HG03571 (cell line): ENCODE measurements at regions not wholly inside any gene's neighbourhood (a gene's known extent, or its start where the extent isn't known, plus 50 kb on each side); places are given as distances from the start of the nearest gene placed in this dataset.

Source experiments
- ATAC-seq: cut with Tn5 transposase; IDR thresholded peaks from one replicate; pipeline ENCODE4 v1.9.1; 2021; ENCODE audit not compliant: unreplicated experiment

DNA sequence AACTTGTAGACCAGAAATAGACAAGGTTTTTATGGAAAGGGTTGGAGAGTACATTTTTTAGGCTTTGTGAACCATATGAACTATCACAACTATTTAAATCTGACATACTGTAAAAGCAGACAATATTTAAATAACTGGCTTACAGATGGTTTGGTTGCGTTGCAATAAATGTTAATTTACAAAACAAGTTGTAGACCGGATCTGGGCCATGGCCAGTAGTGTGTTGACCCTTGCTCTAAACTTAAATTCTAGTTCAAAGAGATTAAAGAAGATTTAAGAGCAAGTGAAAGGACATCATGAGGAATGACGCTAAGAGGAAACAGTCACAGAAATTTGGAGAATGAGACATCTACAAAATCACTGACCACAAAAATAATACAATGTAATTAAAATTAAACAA is 652.7 kb downstream of the DCDC2C start:
- ATAC-seq = no peak

DNA sequence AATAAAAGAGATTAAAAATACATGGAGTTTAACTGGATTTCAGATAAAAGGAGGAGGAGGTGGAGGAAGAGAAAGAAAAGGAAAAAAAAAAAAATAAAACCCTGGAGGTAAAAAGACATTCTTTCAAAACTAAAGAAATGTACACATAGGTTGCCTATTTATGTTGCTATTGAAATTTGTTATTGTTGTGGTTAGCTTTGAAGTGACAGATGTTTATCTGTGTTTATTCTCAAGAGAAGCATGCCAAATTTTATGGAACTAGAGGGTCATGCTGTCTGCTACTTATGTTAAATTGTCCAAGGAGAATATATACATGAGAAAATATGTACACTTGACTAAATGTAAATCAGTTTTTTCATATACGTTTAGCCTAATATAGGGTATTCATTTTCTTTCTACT is 653.2 kb downstream of the DCDC2C start:
- ATAC-seq = no peak

DNA sequence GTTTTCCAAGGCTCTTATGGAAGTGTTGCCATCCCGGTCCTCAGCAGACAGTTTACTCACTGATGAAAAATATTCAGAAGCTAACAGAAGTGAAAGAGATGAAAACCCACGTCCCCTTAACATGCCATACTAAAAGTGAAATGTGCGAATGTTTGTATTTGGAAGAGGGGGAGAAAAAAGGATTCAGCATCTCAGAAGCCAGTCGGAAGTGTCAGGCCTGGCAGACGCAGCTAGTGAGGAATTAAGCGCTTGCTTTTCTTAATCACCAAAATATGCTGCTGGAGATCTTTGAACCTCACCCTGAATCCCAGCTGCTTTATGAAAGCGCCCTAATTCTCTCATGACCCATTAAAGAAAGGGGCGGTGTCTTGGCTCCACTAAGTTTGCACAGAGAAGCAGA is 653.7 kb downstream of the DCDC2C start:
- no peak for ATAC-seq

DNA sequence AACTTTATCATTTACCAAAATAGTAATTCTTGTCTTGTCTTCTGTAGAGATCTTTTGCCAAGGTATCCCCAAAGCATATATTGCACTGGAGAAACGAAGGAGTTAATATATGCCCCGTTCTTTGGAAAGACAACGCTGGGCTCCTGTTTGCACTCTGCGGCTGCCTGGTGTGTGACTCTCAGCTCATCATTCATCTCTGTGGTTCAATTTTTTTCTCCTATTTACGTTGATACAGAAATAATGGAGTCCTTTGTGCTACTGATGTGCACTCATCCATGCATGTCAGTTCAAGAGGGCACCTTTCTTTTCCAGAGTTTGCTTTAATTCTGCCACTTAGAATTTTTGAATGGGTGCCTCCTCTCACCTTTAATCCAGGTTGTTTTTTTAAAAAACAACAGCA is 655.5 kb downstream of the DCDC2C start:
- ATAC-seq = no peak

DNA sequence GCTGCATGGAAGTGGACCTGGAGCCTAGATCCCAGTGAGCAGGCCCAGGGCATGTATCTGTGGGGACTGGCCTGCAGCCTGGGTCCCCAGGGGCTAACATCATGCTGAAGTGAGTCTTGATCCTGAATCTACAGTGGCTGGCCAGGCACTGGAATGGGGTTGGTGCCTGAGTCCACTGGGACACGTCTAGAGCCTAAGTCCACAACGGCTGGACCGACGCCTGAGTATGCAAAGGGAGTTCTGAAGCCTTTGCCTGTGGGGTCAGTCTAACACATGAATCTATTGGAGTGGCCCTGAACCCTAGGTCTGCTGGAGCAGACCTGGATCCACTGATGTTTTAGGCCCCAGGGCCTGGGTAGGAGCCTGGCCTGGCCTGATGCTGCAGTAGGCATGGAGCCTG is 665.5 kb downstream of the DCDC2C start:
- no peak for ATAC-seq

DNA sequence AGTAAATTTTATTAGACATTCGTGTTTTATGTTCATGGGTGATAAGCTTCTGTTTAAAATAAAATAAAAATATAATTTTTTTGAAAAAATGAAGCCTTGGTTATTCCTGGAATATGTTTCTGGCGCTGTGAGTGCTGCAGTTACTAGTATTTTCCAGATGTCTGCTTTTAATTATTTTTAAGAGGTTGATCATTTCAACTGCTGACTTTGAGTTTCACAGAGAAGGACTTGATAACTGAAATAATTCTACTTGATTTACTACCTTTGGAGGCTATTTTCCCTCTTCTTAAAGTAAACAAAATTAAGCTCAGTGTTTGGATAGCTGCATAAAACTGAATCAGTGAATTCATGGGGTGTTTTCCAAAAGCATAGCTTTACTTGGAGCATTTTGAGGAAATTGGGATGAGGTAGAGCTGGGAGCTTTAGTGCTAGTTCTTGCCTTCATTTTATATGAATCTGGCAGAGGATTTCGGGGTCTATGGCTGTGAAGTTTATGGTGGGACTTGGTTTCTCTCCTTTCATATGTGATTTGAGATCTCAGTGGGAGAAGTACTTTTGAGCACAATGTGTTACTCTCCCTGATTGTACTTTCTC is 666.5 kb downstream of the DCDC2C start:
- no peak for ATAC-seq

DNA sequence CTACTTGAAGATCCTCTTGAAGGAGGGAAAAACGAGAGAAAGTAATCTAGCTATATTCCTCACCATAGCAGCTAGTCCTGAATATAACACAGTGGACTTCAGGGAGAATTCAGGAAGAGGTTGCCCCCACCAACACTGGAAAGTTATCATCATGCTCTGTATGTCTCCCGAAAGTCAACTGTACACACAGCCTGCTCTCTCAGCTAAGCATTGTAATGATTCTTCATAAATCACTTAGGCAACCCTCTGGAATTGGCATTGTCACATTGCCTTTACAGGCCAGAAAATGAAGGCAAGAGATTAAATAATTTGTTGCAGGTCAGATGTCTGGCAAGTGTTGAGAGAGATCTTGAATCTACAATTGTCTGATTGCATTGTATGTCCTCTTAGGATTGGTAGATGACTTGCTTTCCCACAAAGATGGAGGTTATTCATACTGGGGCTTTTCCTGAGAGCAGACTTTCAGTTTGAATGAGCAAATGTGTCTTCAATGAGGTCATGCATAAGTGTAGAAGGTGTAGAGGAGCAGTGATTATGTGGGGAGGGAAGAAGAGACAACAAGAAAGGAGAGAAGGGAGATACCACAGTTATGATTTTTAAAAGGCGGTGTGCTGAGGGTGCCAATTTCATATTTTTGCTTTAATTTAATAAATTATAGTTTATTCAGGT is 667.2 kb downstream of the DCDC2C start:
- no peak for ATAC-seq

DNA sequence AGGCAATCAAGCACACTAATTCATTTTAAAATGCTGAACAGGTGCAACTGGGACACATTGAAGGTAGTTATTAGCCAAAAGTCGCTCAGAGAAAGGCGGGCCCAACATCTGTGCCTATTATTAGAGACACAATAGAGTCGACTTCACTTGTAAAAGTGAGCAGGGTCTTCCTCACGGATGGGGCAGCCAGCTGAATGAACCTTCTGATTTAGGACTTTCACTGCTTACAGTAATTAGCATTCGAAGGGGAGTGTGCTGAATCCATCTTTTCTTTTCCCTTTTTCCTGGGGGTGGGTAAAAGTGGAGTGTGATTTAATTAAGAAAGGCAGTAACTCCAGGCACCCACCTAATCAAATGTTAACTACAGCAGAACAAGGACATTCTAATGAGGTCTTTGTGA is 677.7 kb downstream of the DCDC2C start:
- ATAC-seq = no peak

DNA sequence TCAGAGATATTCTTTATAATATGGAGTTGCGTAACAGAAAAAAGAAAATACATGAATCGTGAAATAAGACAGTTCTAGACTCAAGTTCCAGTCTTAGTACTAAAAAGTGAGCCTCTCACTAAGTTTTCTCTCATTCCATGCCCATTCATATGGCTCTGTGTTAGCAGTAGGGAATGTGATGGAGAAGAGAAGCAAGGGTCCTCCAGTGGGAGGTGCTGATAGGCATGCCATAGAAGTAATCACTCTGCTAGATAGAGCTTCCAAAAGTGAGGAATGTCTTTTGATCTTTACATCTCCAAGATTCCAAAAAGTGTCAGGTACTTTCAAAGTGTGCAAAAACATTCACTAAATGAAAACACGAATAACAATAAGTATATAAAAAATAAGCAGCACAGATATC is 678.4 kb downstream of the DCDC2C start:
- no peak for ATAC-seq

DNA sequence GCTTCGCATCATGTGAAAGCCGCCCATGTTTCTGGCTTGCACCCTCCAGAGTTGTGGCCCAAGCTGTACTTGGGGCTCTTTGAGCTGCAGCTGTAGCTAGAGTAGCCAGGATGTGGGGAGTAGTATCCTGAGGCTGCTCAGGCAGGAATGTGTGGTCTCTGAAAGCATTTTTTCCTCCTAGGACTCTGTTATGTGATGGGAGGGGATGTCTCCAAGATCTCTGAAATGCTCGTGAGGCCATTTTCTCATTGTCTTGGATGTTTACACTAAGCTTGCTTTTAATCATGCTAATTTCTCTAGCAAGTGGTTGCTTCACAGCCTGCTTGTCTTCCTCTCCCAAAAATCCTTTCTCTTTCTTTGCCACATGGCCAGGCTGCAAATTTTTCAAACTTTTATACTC is 687.6 kb downstream of the DCDC2C start:
- no peak for ATAC-seq

DNA sequence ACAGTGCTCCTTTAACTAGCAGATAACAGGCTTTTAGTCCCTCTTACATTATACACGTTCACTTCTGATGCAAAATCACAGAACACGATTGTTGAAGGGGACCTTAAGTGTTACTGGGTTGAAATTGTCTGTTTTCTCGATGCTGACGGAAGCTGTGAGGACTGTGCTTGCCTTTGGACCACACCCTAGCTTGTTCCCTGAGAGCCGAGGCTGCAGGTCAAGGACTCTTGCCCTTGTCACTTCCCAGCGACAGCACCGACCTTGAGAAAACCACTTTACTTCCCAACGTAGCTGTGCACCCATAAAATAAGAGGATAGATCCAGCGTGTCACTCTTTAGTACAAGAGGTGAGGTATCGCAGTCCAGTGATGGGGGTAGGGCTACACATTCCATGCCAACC is 701.0 kb downstream of the DCDC2C start:
- ATAC-seq = no peak

DNA sequence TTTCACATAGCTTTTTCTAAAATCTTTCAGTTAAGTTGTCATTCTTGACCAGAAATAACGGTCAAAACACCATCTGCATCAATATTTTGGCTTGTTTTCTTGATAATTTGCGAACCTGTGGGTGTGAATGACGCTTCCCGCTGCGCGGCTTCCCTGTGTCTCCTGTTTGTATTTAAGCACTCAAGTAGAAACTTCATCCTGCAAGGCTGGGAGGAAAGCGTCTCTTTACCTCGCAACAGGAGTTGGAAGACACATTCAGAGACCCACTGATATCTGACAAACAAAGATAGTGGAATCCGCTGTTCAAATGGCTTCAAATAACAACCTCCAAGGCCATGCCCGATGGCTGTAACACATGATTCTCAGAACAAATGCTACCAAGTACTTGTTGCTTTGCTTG is 704.9 kb downstream of the DCDC2C start:
- ATAC-seq = no peak

DNA sequence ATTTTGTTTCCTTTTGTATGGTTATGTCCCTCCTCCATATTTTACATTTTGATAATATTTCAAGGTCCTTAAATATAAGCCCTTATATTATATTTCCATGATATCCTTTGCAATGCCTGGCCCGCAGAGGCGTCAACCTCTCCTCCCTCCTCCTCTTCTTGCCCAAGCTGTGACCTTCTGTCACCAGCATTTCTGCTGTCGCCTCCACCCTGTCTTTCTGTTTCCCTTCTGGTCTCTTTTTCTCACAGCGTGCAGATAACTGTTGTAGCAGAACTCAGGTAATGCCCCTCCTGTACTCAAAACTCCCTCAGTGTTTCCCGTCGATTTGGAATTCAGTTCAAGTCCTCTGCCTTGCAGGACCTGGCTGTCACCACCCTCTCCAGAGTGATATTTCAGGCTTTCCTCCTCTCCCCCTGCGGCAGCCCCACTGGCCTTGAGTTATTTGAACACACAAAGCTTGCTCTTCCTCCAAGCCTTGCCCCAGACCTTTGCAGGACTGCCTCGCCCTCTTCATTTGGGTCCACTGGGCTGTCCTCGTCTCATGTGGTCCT is 709.3 kb downstream of the DCDC2C start:
- no peak for ATAC-seq

DNA sequence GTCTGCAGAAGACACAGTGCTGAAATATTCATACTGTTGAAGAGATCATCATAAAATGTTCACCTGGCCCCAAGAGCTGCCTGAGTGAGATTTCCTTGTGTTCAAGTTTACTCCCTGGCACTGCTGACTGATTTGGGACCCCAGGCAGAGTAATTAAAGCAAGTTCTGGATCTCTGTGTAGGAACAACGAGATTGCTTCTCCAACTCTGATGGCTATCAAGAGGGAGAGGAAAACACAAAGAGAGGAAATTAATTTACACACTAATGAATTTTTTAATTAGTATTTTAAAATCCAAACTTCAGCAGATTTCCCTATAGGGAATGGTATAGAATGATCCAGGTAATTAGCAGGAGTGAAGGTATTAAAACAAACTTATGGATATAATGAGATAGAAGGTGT is 711.8 kb downstream of the DCDC2C start:
- no peak for ATAC-seq

DNA sequence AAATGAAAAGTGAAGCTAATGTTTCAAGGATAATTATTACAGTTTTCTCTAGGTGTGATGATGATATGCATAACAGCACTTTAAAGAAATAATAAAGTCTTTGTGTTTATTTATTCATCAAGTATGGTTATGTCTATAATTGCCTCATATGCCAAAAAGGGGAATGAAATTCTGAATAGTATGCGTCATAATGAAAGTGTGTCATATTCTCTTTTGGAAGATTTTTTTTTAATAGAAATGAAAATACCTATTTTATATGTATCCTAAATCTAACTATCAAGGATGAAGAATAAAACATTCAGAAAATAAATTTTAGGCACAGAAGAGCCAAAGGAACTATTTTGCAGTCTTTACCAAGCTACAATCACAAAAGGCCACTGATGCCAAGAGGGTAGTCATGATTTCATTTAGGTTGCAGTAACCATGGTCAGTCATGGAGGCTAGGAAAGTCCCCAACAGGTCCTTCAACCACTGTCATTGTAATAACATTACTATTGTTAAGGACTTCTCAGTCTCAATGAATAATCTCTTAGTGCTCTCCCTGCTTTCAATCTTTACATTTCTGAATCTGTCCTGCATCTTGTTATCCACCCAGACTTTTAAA is 712.5 kb downstream of the DCDC2C start:
- no peak for ATAC-seq

DNA sequence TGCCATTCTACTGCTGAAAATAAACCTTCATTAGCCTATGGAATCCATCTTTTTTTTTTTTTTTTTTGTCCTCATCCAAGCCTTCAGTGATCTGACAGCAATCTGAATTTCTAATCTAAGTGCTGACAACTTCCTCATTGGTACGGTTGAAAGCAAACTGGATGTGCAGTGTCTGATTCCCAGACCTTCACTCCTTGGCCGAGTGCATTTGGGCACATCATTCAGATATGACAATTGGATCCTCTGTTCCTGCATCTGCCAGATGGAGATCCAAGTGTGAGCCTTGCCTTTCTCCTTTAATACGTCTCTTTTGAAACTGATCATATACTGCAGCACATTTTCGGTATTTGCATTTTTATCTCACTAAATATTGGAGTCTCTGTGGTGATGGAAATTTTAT is 713.1 kb downstream of the DCDC2C start:
- ATAC-seq = no peak

DNA sequence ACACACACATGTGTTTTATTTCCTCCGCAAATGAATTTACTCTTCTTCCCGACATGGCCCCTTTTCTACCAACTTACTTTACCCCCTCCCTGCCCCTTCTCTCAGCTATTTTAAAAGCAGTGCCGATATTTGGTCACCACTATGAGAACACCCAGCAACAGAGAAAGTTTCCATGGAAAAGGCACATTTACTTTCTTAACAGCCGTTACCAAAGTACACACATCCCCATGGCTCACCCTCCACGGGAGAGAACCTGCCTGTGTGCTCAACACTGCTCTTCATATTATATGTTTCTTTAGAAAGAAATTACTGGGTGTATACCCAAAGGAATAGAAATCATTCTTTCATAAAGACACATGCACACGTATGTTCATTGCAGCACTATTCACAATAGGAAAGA is 714.4 kb downstream of the DCDC2C start:
- ATAC-seq = no peak

DNA sequence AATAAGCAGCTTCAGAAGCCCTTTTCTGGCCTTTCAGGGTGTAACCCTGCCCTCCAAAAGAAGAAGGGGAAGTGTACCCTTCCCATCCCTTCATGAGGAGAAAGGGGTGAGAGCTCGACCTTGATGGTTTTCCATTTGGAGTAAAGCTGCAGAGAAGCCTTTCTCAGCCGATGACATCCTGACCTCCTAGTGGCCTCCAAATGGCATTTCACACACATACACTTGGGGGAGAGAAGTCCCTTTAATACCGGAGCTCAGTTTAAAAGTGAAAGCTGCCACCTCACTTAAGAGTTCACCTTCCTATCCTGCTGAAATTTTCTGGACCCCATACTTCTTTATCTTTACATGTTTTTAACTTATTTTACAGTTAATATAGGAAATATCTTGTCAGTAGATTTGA is 716.7 kb downstream of the DCDC2C start:
- no peak for ATAC-seq

DNA sequence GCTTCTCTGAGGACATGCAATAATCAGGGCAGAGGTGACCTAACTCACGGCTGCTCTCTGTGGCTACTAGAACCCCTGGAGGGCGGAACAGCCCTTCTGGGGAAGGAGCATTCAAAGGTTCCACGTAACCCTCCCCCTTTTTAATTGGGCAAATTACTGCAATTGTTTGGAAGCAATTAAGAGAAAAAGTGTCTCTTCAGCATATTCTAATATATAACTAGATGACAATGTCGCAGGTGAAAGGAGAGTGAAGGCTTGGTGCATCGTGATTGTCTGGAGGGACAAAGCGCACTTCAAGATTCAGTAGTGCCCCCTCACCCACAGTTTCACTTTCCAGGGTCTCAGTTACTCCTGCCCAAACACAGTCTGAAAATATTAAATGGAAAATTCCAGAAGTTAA is 720.8 kb downstream of the DCDC2C start:
- ATAC-seq = no peak

DNA sequence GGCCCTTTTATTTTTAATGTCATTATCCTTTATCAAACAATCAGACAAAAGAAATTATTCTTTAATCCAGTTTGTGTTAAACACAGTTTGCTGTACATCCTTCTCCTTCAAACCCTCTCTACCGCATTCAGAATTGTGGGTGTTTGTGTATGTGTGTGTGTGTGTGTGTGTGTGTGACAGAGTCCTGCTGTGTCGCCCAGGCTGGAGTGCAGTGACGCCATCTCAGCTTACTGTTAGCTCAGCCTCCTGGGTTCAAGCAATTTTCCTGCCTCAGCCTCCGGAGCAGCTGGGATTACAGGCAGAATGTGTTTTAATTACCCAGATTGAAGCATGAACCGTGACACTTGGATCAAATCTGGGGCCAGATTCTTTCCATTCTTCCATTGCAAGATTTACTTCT is 723.7 kb downstream of the DCDC2C start:
- ATAC-seq = no peak

DNA sequence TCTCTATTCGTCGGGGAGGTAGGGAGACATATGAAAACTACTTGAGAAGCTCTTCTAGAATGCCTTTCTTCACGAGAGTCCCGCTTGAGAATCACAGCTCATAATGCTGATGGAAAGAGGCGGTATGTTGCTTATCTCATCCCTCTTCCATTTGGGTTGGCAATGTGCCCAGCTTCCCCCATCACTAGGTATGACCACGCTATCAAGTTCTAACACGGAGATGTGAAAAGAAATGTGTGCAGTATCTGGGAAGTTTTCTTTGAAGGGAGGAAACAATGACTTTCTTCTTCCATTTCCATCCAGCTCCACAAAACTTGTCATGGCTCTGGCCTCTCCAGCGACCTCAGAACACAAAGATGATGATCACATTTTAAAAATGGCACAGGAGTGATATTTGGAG is 742.4 kb downstream of the DCDC2C start:
- no peak for ATAC-seq

DNA sequence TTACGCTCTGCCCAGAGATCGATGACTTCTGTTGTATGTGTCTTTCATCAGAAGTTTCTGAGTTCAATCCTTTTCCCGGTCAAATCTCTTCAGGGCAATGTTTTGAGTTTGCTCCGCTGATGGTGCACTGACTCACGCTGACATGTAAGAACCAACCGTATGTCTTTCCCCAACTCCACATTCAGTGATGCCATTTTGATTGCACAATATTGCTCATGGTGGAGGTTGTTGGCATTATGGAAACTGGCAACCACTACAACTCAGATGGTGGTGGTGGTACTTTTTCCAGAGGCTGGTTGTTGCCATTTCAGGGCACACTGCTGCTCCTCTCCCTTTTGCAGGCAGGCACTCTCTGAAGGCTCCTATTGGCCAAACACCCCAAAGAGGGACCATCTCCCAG is 751.5 kb downstream of the DCDC2C start:
- ATAC-seq = no peak
